ENCODE measurements at regions not wholly inside any gene's neighbourhood (a gene's known extent, or its start where the extent isn't known, plus 50 kb on each side); places are given as distances from the start of the nearest gene placed in this dataset.

GRCh38 chr7:124672011-124672410 is 93.6 kb downstream of the GPR37 start:
- H3K27ac ChIP-seq (ENCODE audit: low read length): no peak overlapping the region
- 100% methylated on average over 1 of the region's 1 CpG for WGBS (ENCODE audit: insufficient coverage)
- Mint-ChIP-seq H3K27ac (no peak overlapping the region), H3K4me3 (no peak overlapping the region), H3K9me3 (peaks cover 5 to 6% of the 10 kb centered on the region in 2 donors), H3K36me3 (no peaks in the 10 kb centered on the region), H3K4me1 (no peaks in the 10 kb centered on the region), H3K27me3 (ENCODE audit: low read depth in 2 of 2) (no peaks in the 10 kb centered on the region)
- no peaks in the 10 kb centered on the region for H3K9me3 ChIP-seq (ENCODE audit: control insufficient read depth, insufficient read depth, low read length)
- ATAC-seq (no peak), DNase-seq (no peak)
- intact Hi-C loops (cut with micrococcal nuclease): no loop called here
- TF ChIP-seq, protein P1, sequence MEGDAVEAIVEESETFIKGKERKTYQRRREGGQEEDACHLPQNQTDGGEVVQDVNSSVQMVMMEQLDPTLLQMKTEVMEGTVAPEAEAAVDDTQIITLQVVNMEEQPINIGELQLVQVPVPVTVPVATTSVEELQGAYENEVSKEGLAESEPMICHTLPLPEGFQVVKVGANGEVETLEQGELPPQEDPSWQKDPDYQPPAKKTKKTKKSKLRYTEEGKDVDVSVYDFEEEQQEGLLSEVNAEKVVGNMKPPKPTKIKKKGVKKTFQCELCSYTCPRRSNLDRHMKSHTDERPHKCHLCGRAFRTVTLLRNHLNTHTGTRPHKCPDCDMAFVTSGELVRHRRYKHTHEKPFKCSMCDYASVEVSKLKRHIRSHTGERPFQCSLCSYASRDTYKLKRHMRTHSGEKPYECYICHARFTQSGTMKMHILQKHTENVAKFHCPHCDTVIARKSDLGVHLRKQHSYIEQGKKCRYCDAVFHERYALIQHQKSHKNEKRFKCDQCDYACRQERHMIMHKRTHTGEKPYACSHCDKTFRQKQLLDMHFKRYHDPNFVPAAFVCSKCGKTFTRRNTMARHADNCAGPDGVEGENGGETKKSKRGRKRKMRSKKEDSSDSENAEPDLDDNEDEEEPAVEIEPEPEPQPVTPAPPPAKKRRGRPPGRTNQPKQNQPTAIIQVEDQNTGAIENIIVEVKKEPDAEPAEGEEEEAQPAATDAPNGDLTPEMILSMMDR (IDR thresholded peaks at IDR 0.05): no peak
- no peaks in the 10 kb centered on the region for H3K4me1 ChIP-seq (ENCODE audit: control insufficient read depth, insufficient read depth, low read length)
- H3K4me3 ChIP-seq (ENCODE audit: low read length): no peak overlapping the region
- no peaks in the 10 kb centered on the region for H3K36me3 ChIP-seq (ENCODE audit: control insufficient read depth, insufficient read depth, low read length)
- H3K27me3 ChIP-seq (ENCODE audit: control insufficient read depth, insufficient read depth, low read length): no peaks in the 10 kb centered on the region

DNA sequence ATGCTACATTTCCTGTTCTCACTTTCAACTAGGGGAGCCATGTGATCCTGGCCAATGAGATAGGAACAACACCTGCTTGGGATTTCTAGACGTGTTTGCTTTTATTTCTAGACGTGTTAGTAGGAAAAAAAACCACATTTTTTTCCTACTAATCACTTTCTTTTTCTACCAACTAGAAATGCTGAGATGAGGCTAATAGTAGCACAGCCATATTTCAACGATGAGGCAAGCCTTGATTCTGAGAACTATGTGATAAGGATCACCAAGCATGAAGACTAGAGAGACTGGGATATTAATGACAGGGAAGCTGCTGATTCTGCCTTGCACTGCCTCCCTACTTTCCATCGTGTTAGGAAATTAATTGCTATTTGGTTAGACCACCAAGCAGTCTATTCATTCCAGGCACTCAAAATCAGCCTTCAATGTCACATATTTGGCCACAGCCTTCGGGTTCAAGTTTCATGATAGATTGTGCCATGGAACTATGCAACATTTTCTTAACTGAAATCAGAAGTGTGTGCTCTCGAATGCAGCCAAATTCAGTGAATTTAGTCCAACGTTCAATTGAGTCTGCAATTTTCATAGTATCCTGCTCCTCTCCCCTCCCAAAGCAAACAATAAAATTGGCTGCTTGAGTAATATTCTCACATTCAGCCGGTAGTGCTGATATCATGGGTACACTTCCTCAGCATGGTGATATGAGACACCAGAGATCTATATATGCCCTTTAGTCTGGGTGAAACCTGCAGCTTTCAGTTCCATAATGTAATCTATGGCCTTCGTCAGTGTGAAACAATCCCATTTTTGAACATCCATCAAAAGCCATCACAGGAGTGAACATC is 98.1 kb downstream of the GPR37 start:
- no peaks in the 10 kb centered on the region for H3K4me1 Mint-ChIP-seq
- 84% methylated on average over 7 of the region's 9 CpGs for WGBS (ENCODE audit: insufficient coverage)
- DNase-seq: no peak
- peaks cover 3 to 7% of the 10 kb centered on the region in 2 donors for H3K9me3 Mint-ChIP-seq
- TF ChIP-seq, protein P1 (IDR thresholded peaks at IDR 0.05): no peak
- Histone ChIP-seq H3K27me3 (ENCODE audit: control insufficient read depth, insufficient read depth, low read length) (no peaks in the 10 kb centered on the region), H3K27ac (ENCODE audit: low read length) (no peak overlapping the region), H3K4me1 (ENCODE audit: control insufficient read depth, insufficient read depth, low read length) (no peaks in the 10 kb centered on the region), H3K9me3 (ENCODE audit: control insufficient read depth, insufficient read depth, low read length) (no peaks in the 10 kb centered on the region), H3K36me3 (ENCODE audit: control insufficient read depth, insufficient read depth, low read length) (no peaks in the 10 kb centered on the region), H3K4me3 (ENCODE audit: low read length) (no peak overlapping the region)
- no peak overlapping the region for H3K4me3 Mint-ChIP-seq
- H3K27ac Mint-ChIP-seq: no peak overlapping the region
- no peaks in the 10 kb centered on the region for H3K36me3 Mint-ChIP-seq
- no peak for ATAC-seq
- intact Hi-C loops (cut with micrococcal nuclease): no loop called here
- no peaks in the 10 kb centered on the region for H3K27me3 Mint-ChIP-seq (ENCODE audit: low read depth in 2 of 2)

GRCh38 chr7:124662937-124663336 is 102.7 kb downstream of the GPR37 start:
- no peaks in the 10 kb centered on the region for H3K36me3 Mint-ChIP-seq
- no peak overlapping the region for H3K27ac ChIP-seq (ENCODE audit: low read length)

More at GRCh38 chr7:124662937-124663336, 102.7 kb downstream of the GPR37 start:
- H3K27me3 ChIP-seq (ENCODE audit: control insufficient read depth, insufficient read depth, low read length): no peaks in the 10 kb centered on the region
- TF ChIP-seq, protein P1 (IDR thresholded peaks at IDR 0.05): no peak
- H3K27me3 Mint-ChIP-seq (ENCODE audit: low read depth in 2 of 2): no peaks in the 10 kb centered on the region
- intact Hi-C loops (cut with micrococcal nuclease): no loop called here
- H3K4me3 ChIP-seq (ENCODE audit: low read length): no peak overlapping the region
- H3K36me3 ChIP-seq (ENCODE audit: control insufficient read depth, insufficient read depth, low read length): no peaks in the 10 kb centered on the region
- H3K4me1 ChIP-seq (ENCODE audit: control insufficient read depth, insufficient read depth, low read length): no peaks in the 10 kb centered on the region
- no peak overlapping the region for H3K27ac Mint-ChIP-seq
- H3K4me1 Mint-ChIP-seq: no peaks in the 10 kb centered on the region
- H3K4me3 Mint-ChIP-seq: no peak overlapping the region
- ATAC-seq (no peak), DNase-seq (no peak)
- H3K9me3 ChIP-seq (ENCODE audit: control insufficient read depth, insufficient read depth, low read length): no peaks in the 10 kb centered on the region
- H3K9me3 Mint-ChIP-seq: peaks cover 4 to 7% of the 10 kb centered on the region in 2 donors

All from natural killer cell (primary cell).